DOHH2 (cell line): ENCODE measurements at regions not wholly inside any gene's neighbourhood (a gene's known extent, or its start where the extent isn't known, plus 50 kb on each side); places are given as distances from the start of the nearest gene placed in this dataset.

Experiments used
- H3F3A ChIP-seq: fragments of 200-600 bp; sonication (generic), shearing (Covaris generic); 2 replicates; pipeline ENCODE4 v1.6.0; 2016; ENCODE audit warnings: antibody characterized with exemption, mild to moderate bottlenecking; ENCODE audit not compliant: control insufficient read depth, insufficient read depth
- H3K27ac ChIP-seq: fragments of 200-600 bp; sonication (generic); 2 replicates; pipeline ENCODE4 v1.5.1; 2014; ENCODE audit warnings: low read depth, mild to moderate bottlenecking, low read length, moderate library complexity
- H3K27me3 ChIP-seq: fragments of 200-600 bp; sonication (generic); 2 replicates; pipeline ENCODE4 v1.6.1; 2014; ENCODE audit warnings: mild to moderate bottlenecking, low read length, mixed read lengths; ENCODE audit not compliant: control insufficient read depth
- H3K36me3 ChIP-seq: fragments of 200-600 bp; sonication (generic); 2 replicates; pipeline ENCODE4 v1.6.1; 2014; ENCODE audit warnings: mild to moderate bottlenecking, low read length, moderate library complexity, mixed read lengths; ENCODE audit not compliant: control insufficient read depth
- H3K4me1 ChIP-seq: fragments of 200-600 bp; sonication (generic); 2 replicates; pipeline ENCODE4 v1.6.1; 2014; ENCODE audit warnings: mild to moderate bottlenecking, low read length, mixed read lengths; ENCODE audit not compliant: control insufficient read depth
- H3K4me2 ChIP-seq: fragments of 200-600 bp; sonication (generic); 2 replicates; pipeline ENCODE4 v1.6.0; 2014; ENCODE audit warnings: mild to moderate bottlenecking, low read length, moderate library complexity
- H3K4me3 ChIP-seq: fragments of 200-600 bp; sonication (generic); 2 replicates; pipeline ENCODE4 v1.5.1; 2014; ENCODE audit warnings: mild to moderate bottlenecking, low read length, mixed read lengths
- H3K79me2 ChIP-seq: fragments of 200-600 bp; sonication (generic); 2 replicates; pipeline ENCODE4 v1.6.1; 2014; ENCODE audit warnings: mild to moderate bottlenecking, low read length, mixed read lengths; ENCODE audit not compliant: control insufficient read depth
- H3K9me2 ChIP-seq: fragments of 200-600 bp; sonication (generic); replicated peaks from 2 replicates; pipeline ENCODE4 v1.6.1; 2014; ENCODE audit warnings: mild to moderate bottlenecking, low read length, mixed read lengths; ENCODE audit not compliant: control insufficient read depth
- H3K9me3 ChIP-seq: fragments of 200-600 bp; sonication (generic); 2 replicates; pipeline ENCODE4 v1.6.1; 2014; ENCODE audit warnings: antibody characterized with exemption, low read length, mixed read lengths; ENCODE audit not compliant: control insufficient read depth, insufficient read depth
- H4K20me1 ChIP-seq: fragments of 200-600 bp; sonication (generic); 2 replicates; pipeline ENCODE4 v1.6.0; 2014; ENCODE audit warnings: low read depth, mild to moderate bottlenecking, antibody characterized with exemption, low read length, moderate library complexity; ENCODE audit not compliant: control insufficient read depth, insufficient read depth
- EZH2phosphoT487 ChIP-seq: fragments of 200-600 bp; sonication (generic); IDR thresholded peaks from 2 replicates; pipeline ENCODE4 v1.6.1; 2017; ENCODE audit warnings: borderline replicate concordance, mild to moderate bottlenecking, antibody characterized with exemption, low read length, moderate library complexity, mixed read lengths
- TF ChIP-seq, protein P1 (sequence below): fragments of 200-600 bp; sonication (generic); IDR thresholded peaks from one replicate; pipeline ENCODE4 v1.5.1; 2014; ENCODE audit warnings: antibody characterized with exemption, mild to moderate bottlenecking, low read depth, low read length; ENCODE audit not compliant: poor library complexity, severe bottlenecking

DNA sequence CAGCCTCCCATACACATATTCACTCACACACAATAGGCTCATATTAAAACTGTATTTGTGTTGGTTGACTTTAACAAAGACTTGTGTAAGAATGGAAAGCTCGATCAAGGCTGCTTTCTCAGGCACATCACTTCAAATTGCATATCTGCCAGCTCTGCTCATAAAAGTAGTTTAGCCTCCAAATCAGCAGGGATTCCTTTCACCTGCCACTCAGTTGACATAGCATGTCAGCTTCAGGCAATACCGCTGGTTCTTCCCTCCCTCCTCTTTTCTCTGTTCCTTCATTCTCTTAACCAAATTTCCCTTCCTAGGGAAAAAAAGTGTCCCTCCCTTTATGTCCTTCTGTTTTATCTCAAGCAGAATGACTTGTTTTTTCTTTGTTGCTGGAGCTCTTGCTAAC is 450.4 kb upstream of the LARGE1 start:
- no peaks in the 10 kb centered on the region for H3K36me3 ChIP-seq
- H3K27ac ChIP-seq: no peak overlapping the region
- no peak overlapping the region for H3K4me3 ChIP-seq
- no peak overlapping the region for H3K4me2 ChIP-seq
- no peaks in the 10 kb centered on the region for H3K4me1 ChIP-seq
- TF ChIP-seq EZH2phosphoT487: no peak
- TF ChIP-seq, protein P1, sequence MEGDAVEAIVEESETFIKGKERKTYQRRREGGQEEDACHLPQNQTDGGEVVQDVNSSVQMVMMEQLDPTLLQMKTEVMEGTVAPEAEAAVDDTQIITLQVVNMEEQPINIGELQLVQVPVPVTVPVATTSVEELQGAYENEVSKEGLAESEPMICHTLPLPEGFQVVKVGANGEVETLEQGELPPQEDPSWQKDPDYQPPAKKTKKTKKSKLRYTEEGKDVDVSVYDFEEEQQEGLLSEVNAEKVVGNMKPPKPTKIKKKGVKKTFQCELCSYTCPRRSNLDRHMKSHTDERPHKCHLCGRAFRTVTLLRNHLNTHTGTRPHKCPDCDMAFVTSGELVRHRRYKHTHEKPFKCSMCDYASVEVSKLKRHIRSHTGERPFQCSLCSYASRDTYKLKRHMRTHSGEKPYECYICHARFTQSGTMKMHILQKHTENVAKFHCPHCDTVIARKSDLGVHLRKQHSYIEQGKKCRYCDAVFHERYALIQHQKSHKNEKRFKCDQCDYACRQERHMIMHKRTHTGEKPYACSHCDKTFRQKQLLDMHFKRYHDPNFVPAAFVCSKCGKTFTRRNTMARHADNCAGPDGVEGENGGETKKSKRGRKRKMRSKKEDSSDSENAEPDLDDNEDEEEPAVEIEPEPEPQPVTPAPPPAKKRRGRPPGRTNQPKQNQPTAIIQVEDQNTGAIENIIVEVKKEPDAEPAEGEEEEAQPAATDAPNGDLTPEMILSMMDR: no peak
- no peaks in the 10 kb centered on the region for H4K20me1 ChIP-seq
- no peaks in the 10 kb centered on the region for H3K9me3 ChIP-seq
- no peaks in the 10 kb centered on the region for H3K27me3 ChIP-seq
- no peaks in the 10 kb centered on the region; the same call in 1 of the 2 replicates for H3K9me2 ChIP-seq
- H3K79me2 ChIP-seq: no peaks in the 10 kb centered on the region
- H3F3A ChIP-seq: no peaks in the 10 kb centered on the region

DNA sequence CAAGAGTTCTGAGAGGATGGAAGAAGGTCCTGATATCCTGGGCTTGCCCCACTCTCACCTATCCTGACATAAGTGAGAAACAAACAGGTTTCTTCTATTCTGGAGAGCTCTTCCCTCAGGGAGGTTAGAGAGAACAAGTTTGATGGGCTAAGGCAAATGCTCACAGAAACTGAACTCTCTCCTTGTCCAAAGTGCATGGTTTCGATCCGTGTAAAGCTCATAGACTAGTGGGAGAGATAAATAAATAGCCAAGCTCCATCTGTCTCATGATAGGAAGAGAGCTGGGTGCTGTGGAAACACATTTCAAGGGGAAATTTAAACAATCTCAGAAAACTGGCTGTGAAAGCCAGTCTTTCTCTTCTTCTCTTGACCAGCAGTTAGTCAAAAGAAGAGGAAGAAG is 459.5 kb upstream of the LARGE1 start:
- no peaks in the 10 kb centered on the region for H3K4me1 ChIP-seq
- 0 out of 2 replicates have a peak, but pooled peaks cover 3% of the 10 kb centered on the region for H3K9me3 ChIP-seq
- no peak overlapping the region for H3K27ac ChIP-seq
- TF ChIP-seq EZH2phosphoT487: no peak
- TF ChIP-seq, protein P1: no peak
- no peaks in the 10 kb centered on the region for H3K79me2 ChIP-seq
- H3K36me3 ChIP-seq: no peaks in the 10 kb centered on the region
- no peaks in the 10 kb centered on the region for H3F3A ChIP-seq
- H3K9me2 ChIP-seq: no peaks in the 10 kb centered on the region
- H3K4me2 ChIP-seq: no peak overlapping the region
- no peak overlapping the region for H3K4me3 ChIP-seq
- no peaks in the 10 kb centered on the region for H4K20me1 ChIP-seq
- H3K27me3 ChIP-seq: no peaks in the 10 kb centered on the region

DNA sequence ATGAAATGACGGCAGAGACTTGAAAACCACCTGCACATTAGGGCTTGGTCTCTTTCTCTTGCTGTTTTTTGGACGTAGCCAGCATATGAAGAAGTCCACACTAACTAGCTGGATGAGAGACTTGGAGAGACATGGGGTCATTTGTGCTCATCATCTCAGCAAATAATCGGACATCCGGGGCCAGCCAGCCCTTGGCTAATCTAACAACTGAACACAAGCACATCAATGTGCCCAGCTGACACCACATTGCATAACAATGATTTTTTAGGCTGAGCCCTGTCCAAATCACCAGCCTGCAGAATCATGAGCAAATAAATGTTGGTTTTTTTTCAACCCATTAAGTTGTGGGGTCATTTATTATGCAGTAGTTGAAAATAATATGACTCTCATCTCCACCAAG is 460.3 kb upstream of the LARGE1 start:
- Histone ChIP-seq H3K4me3 (no peak overlapping the region), H4K20me1 (no peaks in the 10 kb centered on the region), H3K4me2 (no peak overlapping the region), H3K36me3 (no peaks in the 10 kb centered on the region), H3K9me3 (0 out of 2 replicates have a peak, but pooled peaks cover 3% of the 10 kb centered on the region), H3K4me1 (no peaks in the 10 kb centered on the region), H3K27ac (no peak overlapping the region), H3F3A (no peaks in the 10 kb centered on the region), H3K9me2 (no peaks in the 10 kb centered on the region), H3K79me2 (no peaks in the 10 kb centered on the region), H3K27me3 (no peaks in the 10 kb centered on the region)
- TF ChIP-seq EZH2phosphoT487: no peak
- TF ChIP-seq, protein P1: no peak

DNA sequence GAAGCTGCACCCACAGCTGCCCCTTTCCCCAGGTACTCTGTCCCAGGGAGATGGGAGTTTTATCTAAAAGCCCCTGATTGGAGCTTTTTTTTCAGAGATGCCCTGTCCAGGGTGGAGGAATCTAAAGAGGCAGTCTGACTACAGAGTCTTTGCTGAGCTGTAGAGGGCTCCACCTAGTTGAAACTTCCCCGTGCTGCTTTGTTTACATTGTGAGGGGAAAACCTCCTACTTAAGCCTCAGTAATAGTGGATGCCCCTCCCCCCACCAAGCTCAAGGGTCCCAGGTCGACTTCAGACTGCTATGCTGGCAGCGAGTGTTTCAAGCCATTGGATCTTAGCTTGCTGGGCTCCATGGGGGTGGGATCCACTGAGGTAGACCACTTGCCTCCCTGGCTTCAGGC is 470.1 kb upstream of the LARGE1 start:
- H3K79me2 ChIP-seq: no peaks in the 10 kb centered on the region
- TF ChIP-seq, protein P1: no peak
- no peak for TF ChIP-seq EZH2phosphoT487
- H3K27me3 ChIP-seq: no peaks in the 10 kb centered on the region

More for the DNA sequence above, 470.1 kb upstream of the LARGE1 start:
- Histone ChIP-seq H4K20me1 (no peaks in the 10 kb centered on the region), H3F3A (no peaks in the 10 kb centered on the region), H3K4me2 (no peak overlapping the region), H3K36me3 (no peaks in the 10 kb centered on the region), H3K9me2 (no peaks in the 10 kb centered on the region), H3K9me3 (no peaks in the 10 kb centered on the region), H3K4me1 (no peaks in the 10 kb centered on the region), H3K4me3 (no peak overlapping the region), H3K27ac (no peak overlapping the region)
